NCI-H748 (cell line): ENCODE measurements at regions not wholly inside any gene's neighbourhood (a gene's known extent, or its start where the extent isn't known, plus 50 kb on each side); places are given as distances from the start of the nearest gene placed in this dataset.

ENCODE experiments used
- DNase-seq: peaks from one replicate; lab custom pipeline; 2025; ENCODE audit not compliant: unreplicated experiment; lab: John Stamatoyannopoulos, UW

- DNase-seq = peak; percentile 28
These were observed 64.8 kb upstream of the LOXL4 start for GRCh38 chr10:98332623-98333269.

DNA sequence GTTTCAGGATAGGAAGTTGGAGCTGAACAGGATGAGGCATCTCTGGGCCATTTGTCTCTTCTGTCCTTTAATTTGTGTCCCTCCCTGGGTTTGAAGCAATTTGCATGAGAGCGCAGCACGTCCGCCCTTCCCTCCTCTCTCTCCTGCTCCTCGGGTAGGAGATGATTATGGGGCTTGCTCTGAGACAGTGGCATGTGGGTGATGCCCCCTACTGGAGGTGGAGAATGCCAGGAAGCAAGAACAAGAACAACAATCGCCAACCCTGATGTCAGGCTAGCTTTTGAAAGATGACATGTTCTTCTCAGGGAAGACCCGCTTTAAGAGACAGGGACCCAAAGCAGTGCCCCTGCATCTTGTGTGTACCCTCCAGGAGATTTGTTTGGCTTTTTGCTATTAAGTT lies 63.9 kb upstream of the LOXL4 start:
- DNase-seq = peak; percentile 36

DNA sequence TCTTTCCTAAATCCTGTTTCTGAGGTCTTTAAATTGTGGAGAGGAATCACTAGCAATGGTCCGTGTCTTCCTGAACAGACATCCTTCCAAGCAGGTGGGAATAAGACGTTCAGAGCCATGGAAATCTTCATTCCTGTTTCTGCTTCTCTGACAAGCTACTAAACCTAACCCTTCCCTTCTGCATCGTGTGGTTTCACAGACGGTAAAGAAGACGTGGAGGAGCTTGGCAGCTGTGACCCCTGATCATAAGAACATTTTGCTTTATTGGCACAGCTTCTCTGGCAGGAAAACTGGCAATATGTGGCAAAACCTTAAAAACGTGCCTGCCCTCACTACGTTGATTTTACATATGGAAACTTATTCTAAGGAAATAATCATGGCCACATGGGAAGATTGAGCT lies 63.0 kb upstream of the LOXL4 start:
- DNase-seq = no peak

GRCh38 chr10:98328640-98329039 lies 60.6 kb upstream of the LOXL4 start:
- no peak for DNase-seq

- no peak for DNase-seq
These were observed 60.2 kb upstream of the LOXL4 start for GRCh38 chr10:98328163-98328562.

DNA sequence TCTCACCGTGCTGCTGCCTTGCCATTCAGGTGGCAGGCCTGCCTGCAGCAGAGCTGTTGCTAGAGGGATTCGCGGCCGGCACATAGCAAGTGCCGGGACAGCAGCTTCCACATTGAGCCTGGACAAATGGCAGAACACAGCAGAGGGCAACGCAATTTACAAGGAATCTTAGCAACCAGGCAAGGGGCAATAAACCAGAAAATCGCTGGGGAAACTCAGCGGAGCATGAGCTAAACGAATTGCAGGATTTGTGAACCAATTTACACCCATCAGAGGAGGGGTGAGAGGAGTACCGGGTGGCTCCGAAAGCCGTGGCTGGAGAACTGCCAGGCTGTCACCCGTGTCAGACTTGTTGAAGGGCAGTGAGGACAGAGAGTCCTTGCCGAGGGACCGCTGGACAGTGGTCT lies 58.6 kb upstream of the LOXL4 start:
- DNase-seq = peak; percentile 25

GRCh38 chr10:98323221-98324164 lies 55.5 kb upstream of the LOXL4 start:
- peak; percentile 81 for DNase-seq

GRCh38 chr10:98321186-98321780 lies 53.3 kb upstream of the LOXL4 start:
- DNase-seq = no peak

DNA sequence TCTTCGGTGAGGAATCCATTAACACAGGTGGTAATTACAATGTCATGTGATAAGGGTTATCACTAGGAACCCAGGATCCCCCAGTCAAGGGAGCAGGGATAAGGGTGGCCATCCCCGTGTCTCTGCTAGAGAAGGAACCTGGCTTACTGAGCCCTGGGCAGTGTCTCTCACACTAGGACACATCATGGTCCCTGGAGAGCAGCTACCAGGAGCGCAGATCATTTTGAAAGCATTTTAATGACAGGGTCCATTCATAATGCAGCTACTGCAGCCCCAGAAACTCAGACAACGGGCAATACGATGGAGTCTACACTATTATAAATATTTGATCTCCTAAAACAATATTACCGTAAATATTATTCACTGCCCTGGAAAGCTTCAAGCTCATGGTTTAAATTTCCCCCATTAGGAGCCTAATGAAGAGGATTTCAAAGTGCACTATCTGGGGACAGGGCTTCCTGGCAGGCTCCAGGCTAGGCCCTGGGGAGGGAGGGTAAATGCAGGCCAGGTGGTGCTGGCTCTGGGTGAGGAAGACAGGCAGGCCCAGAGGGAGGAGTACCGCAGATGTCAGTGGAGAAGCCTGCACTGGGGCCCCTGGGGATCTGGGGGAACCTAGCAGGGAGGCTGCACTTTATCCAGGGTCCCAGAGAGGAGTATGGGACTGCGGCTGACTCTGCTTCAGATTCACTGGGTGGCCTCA lies 52.6 kb upstream of the LOXL4 start:
- DNase-seq = no peak

DNA sequence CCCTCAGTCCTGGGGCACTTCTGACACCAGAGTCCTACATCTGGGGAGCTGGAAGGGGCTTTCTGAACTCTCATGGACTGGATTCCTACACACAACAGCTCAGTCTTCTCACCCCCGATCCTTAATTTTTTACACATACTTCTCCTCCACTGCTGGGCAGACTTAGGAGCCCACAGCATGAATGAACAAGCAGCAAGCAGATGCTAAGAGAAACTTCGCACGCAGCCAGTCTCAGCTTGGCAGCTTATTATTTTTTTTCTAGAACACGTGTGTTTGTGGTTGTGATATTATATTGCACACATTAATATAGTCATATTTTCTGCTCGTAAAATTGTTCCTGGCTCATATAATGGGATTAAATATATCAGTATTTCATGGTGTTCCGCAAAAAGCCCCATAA lies 50.9 kb upstream of the LOXL4 start:
- DNase-seq = no peak
